Tongue (tissue), 1 donor: ENCODE measurements at regions not wholly inside any gene's neighbourhood (a gene's known extent, or its start where the extent isn't known, plus 50 kb on each side); places are given as distances from the start of the nearest gene placed in this dataset.
A peak's percentile ranks its signal among the peaks of the same experiment; 100 is the strongest.

Source experiments
- DNase-seq: peaks from one replicate; pipeline ENCODE4 v3.0.0-alpha.2; 2015

DNA sequence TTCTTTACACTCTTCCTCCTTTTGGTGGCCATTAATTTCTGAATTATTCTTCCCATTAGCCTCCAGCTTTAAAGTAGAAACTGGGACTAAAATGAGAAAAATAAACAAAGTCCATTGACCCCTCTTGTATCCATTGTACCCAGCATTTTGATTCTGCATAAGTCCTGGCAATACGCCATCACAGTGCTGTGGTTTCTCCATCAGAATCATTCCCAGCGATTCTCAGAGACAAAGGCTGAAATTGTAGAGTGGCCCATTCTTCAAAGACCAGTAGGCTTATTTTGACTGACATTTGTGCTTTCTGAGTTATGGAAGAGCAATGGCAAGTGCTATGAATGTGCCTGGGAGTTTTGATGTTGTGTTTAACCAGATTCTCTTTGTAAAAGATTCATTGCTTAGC is 199.3 kb upstream of the GALNT5 start:
- DNase-seq, result no peak

DNA sequence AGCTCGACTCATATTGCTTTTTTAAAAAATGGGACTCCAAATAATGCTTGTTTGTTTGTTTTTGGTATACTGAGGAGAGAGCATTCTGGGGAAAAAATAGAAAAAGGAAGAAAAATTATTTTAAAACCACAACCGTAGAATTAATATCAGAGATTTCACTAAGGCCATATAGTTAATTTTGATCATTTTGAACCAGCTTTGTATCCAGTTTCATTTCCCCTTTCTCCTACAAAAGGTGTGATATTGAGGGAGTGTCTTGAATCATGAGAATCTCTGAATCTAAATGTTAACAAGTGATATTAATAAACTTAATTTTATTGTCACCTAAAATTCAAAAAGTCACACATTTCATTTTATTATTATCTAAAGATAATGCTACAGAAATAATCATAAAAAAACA is 198.5 kb upstream of the GALNT5 start:
- no peak for DNase-seq

DNA sequence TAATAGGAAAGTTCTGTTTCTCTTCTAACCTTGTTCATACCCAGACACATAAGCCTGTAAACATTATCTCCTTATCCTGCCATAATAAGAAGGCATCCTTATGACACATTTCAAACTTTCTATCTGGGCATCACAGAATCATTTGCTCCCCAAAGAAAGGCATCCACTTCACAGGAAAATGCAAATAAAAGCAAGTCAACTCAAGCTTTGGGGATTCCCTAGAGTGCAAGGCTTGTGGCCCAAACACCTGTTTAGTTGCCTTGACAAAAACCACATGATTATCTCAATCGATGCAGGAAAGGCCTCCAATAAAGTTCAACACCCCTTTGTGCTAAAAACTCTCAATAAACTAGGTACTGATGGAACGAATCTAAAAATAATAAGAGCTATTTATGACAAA is 195.7 kb upstream of the GALNT5 start:
- DNase-seq, result no peak

DNA sequence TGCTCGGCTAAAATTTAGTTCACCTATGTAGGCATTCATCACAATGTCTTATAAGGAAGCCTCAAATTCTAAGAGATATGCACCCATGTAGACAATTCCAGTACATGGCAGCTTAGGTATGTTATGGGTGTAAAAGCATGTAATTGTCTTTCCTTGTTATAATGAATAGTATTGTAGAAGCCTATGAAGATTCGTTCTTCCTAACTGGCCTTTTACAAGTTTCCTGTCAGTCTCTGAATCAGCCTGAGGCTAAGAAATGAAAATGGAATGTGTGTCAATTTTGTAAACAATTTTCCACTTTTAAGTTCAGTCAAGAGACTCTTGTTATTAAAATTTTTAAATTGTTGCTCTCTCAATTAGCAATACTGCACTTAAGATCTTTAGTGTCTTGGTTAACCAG is 189.9 kb upstream of the GALNT5 start:
- DNase-seq, result no peak

DNA sequence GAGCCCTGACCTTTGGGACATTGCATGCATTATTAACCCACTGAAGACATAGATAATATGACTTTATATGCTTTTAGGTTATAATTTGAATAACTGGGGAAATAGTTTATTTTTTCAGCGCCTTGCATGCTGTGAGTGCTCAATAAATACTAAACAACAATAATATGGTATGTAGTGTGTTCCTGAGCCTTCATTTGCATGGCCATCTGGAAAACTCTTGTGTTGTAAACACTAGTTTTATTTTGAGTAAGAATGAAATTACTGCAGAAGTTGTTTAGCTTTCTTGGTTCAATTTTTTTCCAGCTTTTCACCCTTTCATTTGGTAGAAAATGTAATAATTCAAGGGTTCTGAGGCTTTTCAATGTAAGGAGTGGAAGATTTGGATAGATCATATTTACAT is 189.3 kb upstream of the GALNT5 start:
- DNase-seq, result no peak

DNA sequence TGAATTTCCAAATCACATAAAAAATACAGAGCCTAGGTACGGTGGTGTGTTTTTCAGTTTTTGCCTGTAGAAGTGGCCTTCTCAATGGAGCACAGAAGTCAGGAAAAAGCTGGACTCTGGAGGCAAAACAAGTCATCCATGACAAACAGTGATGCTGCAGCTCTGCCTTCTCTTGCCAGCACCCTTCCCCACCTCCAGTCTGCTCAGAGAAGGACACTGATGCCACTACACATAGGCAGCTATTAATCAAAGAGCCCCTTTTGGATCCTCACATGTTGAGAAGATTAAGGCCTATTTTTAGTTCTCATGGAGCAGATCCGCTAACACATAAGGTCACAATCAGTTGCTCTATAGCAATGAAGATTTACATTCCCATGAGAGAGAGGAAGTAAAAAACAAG is 181.6 kb upstream of the GALNT5 start:
- DNase-seq, result no peak

DNA sequence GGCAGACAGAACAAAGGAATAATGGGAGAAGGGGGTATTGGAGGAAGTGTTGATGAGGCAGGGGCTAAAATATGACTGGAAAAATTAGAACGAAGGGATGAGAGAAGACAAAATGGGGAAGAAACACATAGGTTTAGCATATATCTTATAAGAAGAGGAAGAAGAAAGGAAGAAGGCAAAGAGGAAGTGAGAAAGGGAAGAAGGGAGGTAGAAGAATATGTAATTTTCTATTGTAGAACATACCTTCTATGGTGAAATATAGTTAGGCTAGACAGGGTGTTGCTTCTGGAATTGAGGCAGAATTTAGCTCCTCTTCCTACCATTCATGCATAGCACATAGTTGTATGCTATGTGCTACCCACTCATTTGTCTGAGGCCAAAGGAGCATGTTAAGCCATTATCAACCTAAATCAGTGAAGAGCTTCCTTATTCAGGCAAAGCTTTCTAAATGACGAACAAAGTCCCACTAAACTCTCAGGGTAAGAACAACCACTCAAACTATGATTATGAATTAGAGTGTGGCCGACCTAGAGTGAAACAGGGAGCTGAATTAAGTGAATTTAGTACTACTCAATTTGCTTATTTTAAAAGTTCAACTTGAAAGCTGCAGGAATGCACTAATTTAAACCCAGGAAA is 180.9 kb upstream of the GALNT5 start:
- DNase-seq, result no peak

DNA sequence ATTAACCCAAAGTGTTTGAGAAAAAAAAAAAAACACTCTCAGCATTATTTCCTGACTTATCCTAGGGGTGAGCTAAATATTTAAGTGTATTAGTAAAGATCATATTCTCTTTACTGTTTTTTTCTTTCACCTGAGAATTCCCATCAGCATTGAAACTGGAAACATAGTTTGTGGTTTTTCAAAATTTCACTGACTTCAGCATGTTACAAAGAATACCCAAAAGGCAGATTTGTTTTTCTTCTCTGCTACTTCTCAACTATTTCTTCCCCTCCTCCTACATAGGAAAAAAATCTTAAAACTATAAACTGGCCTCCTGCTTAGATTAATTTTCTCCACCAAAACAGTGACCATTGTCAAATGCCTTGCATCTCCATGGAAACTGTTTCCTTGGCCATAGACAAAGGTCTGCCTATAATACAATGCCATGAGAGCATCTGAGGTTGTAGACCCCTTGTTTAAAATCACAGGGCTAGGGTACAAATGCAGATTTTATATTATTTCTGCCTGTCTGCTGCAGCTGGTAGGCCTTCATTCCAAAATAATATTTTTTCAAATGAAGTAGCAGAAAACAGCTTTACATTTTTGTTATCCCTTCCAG is 179.7 kb upstream of the GALNT5 start:
- DNase-seq, result no peak

DNA sequence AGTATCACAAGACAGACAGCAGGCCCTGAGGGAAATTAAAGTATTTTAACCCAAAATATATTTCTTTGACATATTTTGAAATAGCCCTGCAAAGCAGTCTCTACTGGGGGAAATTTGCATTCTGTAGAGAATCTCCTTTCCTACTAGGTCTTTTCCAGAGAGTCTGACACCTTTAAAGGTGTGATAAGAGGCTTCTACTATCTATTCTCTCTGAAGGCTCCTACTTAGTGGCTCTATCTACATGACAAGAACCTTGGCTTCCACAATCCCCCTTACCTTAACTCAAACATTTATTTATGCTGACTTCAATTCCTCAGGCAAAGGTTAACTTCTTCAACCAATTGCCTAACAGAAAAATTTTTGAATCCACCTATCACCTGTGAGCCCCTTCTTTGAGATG is 174.6 kb upstream of the GALNT5 start:
- DNase-seq, result no peak

DNA sequence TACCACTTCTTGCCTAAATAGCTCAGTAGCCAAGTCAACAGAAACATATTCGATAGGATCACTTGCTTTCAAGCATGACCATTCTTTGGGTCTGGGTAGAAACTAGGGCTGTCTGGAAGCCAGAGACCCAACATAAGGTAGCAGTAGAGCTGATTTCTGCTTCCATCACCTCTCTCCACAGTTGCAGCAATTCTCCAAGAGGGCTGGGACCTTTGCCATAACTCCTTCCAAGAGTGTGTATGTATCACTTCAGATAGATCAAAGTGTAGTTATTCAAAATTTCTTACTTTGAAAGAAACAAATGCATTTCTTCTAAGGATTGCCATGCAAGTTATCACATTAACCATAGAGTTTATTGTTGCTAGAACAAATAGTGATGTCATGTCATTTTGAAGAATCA is 172.0 kb upstream of the GALNT5 start:
- DNase-seq, result no peak

DNA sequence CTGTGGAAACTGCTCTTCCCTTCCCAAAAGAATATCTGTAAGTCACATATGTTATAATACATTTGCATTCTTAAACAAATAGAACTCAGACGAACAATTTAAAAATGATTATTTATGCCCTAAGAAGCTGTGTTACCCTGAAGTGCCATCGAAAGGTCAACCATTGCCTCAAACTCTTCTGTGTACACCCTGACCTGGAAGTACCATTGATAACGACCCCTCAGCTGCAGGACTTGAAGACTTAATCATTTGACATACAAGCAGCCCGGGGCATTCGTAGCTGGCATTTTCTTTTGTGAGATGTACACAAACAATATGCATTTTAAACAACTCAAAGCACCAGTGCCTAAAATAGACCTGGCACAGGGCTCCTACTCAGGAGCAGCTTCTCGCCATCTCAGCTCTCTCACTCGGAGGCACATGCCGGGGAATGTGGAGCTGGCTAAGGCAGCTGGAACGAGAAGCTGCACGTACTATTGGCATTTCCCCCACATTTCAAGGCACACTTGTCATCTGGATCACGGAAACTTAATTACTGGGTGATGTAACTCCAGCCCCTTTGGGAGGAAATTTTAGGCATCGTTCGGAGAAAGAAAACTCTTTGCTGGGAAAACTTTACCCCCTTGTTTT is 170.0 kb upstream of the GALNT5 start:
- peak; percentile 21 for DNase-seq

DNA sequence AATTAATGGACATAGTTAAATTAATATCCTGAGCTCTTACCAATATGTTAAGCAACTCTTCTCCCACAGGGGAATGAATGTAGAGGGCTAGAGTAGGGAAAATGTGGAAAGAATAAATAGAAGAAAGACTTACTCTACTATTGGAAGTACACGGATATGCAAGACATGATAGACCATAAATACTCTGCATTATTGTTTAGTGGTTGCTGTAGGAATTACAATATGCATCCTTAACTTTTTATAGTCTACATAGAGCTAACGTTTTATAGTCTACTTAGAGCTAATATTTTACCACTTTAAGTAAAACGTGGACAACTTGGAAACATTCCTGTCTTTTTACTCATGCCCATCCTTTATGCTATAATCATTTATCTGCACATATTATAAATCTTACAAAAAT is 163.8 kb upstream of the GALNT5 start:
- no peak for DNase-seq

DNA sequence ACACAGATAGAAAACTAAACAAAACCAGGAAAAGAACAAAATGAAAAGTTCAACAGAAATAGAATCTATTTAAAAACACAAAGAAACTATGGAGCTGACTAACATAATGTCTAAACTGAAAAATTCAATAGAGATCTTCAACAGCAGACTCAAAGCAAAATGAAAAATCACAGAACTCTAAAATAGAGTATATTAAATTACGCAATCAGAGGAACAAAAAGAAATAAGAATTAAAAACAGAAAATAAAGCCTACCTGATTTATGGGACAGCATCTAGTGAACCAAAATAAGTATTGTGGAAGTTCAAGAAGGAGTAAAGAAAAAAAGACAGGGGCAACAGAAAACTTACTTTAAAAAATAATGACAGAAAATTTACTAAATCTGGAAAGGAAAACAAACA is 152.1 kb upstream of the GALNT5 start:
- DNase-seq, result no peak

DNA sequence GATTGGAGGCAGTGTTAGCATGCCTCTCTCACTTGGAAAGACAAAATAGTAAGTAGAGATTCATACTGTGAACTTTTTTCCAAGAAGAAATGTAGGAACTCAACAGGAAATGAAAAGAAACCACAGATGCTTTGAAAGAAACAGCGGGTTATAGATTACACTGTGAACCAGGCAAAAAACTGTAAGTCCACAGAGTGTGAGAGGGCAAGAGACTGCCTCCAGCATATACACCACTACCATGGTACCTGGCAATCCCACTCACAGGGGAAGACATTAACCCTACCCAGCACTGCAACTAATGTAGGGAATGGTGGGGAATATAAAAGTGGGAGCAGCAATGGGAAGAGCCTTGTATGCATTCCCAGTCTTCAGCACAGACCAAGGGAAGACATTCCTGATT is 150.6 kb upstream of the GALNT5 start:
- DNase-seq, result no peak

DNA sequence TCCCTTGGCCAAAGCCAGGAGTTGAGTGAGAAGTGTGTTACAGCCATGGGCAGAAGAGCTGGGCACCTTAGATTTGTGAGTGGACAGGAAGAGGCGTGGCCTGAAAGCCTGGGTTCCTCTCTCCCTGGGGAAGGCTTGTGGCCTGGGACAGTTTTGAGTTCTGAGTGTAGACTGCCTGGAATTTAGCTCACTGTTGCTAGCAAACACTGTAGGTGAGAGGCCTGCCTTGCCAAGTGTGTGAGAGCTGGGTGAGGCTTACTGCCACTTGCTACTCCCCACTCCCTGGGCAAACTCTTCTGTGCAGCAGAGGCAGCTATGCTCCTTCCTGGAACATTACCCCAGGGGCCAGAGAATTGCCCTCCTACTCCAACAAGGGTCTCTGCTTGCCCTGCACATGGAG is 150.0 kb upstream of the GALNT5 start:
- DNase-seq, result no peak

DNA sequence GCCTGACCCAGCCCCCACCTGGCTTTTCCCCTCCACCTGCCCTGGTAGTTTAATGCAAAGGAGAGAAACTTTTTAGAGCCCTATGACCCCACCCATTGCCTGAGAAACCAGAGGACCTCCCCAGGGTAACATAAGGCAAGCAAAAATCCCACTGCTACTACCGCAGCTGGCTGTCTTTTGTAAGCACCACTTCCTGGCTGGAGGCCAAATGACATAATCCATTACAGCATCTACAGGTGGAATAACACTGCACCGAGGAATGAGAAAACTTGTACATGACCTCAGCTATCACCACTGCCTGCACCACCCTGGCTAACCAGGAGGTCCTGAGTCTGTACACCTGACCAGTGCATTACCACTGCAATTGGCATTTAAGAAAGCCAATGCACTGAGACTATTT is 149.6 kb upstream of the GALNT5 start:
- peak; percentile 12 for DNase-seq

DNA sequence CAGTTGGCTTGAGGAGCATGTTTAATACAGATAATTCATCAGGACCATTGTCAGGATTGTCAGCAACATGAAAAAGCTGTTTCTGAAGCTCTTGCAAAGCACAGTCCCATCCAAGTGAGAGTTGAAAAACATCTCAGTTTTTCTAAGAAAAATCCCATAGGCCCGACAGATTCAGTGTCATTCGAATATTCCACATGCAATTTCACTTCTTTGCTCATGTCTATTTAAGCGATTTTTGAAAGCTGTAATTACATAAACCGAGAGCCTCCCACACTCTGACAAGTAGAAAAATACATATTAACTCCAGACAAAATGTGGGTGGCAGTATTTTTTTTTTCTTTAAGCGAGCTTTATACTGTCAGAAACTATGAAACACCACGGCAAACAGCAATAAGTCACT is 134.7 kb upstream of the GALNT5 start:
- no peak for DNase-seq

DNA sequence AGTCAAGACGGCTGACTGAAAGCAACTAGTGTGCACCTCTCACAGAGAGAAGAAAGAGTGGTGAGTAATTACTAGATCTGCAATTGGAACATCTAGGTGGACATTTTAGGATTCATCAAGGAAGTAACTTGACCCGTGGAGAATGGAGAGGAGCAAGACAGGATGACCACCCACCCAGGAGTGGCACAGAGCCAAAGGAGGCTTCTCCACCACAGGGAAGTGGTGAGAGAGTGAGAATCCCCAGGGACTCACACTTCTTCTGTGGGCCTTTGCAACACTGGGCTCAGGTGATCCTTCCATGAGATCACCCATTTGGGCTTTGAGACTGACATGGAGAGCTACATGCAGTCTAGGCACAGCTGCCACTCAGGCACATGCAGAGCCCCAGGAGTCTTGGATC is 132.8 kb upstream of the GALNT5 start:
- no peak for DNase-seq

DNA sequence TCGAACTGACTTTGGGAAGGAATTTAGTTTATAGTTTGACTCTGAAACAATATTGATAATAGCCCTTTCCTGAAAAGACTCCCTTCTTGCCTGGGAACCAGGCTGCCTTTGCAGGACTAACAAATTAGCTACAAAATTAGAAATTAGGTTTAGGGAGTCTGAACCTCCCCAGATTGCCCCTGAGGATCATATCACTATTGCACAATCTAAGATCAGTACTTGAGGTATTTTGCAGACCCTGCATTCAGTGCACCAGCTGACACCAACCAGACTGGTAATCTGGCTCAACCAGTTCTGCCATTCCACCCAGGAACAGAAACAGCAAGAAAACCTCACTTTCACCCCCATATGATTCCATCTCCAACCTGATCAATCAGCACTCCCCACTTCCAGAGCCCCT is 131.8 kb upstream of the GALNT5 start:
- DNase-seq, result no peak

DNA sequence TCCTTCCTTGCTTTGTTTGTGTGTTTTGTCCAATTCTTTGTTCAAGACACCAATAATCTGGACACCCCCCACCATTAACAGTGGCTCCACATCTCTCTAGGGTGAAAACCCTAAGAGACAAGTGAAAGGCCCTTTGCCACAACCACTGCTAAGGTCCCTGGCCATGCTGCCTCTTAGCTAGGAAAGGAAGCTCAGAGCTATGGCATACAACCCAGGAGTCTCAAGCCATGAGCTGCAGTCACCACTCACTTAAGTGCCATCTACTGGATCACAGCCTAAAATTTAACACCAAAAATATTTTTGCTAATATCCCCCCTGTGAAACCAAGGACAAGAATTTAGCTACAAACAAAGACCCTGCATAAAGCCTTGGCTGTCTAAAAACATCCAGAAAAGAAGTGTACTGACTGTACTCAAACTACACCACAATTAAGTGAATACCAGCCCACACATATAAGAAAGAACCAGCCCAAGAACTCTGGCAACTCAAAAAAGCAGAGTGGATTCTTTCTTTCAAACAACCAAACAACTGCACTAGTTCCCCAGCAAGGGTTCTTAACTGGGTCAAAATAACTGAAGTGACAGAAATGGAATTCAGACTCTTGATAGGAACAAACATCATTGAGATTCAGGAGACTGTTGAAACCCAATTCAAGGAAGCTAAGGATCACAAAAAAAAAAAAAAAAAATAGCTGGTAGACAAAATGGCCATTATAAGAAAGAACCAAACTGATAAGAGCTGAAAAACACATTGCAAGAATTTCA is 130.1 kb upstream of the GALNT5 start:
- DNase-seq, result no peak

DNA sequence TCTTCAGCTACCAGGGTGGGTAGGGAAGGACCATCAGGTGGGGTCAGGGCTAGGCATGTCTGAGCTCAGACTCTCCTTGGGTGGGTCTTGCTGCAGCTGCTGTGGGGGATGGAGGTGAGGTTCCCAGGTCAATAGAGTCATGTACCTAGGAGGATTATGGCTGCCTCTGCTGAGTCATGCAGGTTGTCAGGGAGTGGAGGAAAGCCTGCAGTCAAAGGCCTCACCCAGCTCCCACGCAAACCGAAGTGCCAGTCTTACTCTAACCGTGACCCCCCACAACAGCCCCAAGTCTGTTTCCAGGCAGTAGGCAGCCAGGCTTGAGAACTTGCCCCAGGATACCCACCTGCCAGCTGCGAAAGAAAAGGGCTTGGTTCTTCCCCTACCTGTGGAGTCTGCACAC is 113.6 kb upstream of the GALNT5 start:
- DNase-seq, result no peak

DNA sequence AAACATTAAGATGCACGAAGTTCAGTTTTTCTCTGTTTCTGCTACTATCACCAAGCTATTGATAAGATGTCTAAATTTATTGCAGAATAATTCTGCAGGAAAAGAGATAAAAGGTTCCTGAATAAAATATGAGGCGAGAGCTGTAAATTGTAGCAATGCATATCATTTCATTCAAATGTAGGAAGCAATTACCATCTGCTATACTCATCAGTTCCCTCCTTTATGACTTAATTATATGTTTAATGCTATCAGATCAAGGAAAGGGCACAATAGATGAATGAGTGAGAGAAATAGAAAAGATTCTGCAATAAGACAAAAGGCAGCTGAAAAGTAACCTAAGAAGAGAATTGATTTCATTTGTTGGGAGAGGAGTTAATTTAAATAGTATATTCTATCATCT is 108.2 kb upstream of the GALNT5 start:
- DNase-seq, result no peak

DNA sequence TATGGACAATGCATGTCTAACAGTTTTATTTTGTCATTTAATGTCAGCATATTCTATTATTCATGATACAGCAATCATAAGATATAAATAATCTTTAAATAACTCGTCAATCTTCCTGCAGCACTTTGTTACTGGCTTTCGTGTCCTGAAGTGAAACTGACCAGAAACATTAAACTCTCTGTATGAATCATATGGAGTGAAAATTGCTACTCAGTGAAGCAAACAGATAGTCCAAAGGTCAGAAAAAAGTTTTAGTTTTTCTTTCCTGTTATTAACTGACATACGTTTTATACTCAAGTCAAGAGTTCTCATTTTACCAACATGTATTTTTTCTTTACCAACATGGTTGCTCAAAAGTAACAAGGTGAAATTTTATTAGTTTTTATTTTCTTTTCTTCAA is 106.8 kb upstream of the GALNT5 start:
- no peak for DNase-seq

DNA sequence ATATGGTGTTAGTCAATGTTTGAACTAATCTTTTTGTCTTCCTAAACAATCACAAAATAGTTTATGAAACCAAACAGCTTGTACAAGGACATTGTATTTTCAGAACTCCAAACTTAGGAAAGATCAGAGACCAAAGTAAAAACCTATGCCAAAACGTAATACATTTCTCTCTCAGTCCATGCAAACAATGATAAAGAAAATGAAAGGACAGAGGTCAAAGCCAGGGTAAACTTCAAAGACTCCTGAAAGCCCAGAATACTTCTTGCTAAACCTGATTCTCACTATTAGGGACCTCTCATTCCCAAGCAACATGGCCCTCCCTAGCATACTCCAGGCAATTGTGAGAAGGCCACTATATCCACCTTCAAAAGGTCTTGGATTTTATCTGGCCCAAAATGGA is 105.1 kb upstream of the GALNT5 start:
- DNase-seq, result no peak
